Keratinocyte (primary cell): ENCODE measurements at regions not wholly inside any gene's neighbourhood (a gene's known extent, or its start where the extent isn't known, plus 50 kb on each side); places are given as distances from the start of the nearest gene placed in this dataset.

ENCODE experiments used
- DNase-seq: peaks from one replicate; pipeline ENCODE4 v3.0.0-alpha.2; 2011; ENCODE audit warnings: low read depth, missing footprints, low spot score
- FAIRE-seq: peaks from 2 replicates; lab custom pipeline; 2011; peaks lifted over from hg19 to GRCh38; lab: Jason Lieb, UNC
- H2AFZ ChIP-seq: 2 replicates; pipeline ENCODE4 v1.6.0; 2012; ENCODE audit warnings: low read length, control low read depth, inconsistent platforms; ENCODE audit not compliant: control insufficient read depth
- H3K27ac ChIP-seq: 2 replicates; pipeline ENCODE4 v1.5.1; 2011; ENCODE audit warnings: low read length; ENCODE audit not compliant: control insufficient read depth, insufficient read depth
- H3K27me3 ChIP-seq: 3 replicates; pipeline ENCODE4 v1.6.0; 2011; ENCODE audit warnings: low read length; ENCODE audit not compliant: control insufficient read depth, insufficient read depth; ENCODE audit errors: extremely low read depth
- H3K36me3 ChIP-seq, 2 experiments: 2 replicates in 1 of 2; 3 replicates in 1 of 2; pipeline ENCODE4 v1.5.1; 2011; ENCODE audit warnings: low read length in 2 of 2, mild to moderate bottlenecking in 1 of 2; ENCODE audit not compliant: control insufficient read depth in 2 of 2, insufficient read depth in 2 of 2; ENCODE audit errors: extremely low read depth in 1 of 2
- H3K4me1 ChIP-seq: 3 replicates; pipeline ENCODE4 v1.5.1; 2011; ENCODE audit warnings: low read length; ENCODE audit not compliant: control insufficient read depth, insufficient read depth; ENCODE audit errors: extremely low read depth
- H3K4me2 ChIP-seq: 3 replicates; pipeline ENCODE4 v1.6.0; 2011; ENCODE audit warnings: low read depth, low read length; ENCODE audit not compliant: control insufficient read depth, insufficient read depth; ENCODE audit errors: extremely low read depth
- H3K4me3 ChIP-seq, 3 experiments: fragments of 200-600 bp in 1 of 3; sonication (generic) in 1 of 3; 2 replicates in 2 of 3; 3 replicates in 1 of 3; pipeline ENCODE4 v1.5.1; 2011 to 2016; ENCODE audit warnings: low read length in 3 of 3, mild to moderate bottlenecking in 3 of 3, control low read depth in 2 of 3, inconsistent platforms in 1 of 3, low read depth in 1 of 3, mixed read lengths in 1 of 3, mixed run types in 1 of 3, moderate library complexity in 1 of 3; ENCODE audit not compliant: control insufficient read depth in 2 of 3, insufficient read depth in 2 of 3; ENCODE audit errors: extremely low read depth in 1 of 3
- H3K79me2 ChIP-seq: 2 replicates; pipeline ENCODE4 v1.6.0; 2012; ENCODE audit warnings: low read length; ENCODE audit not compliant: control insufficient read depth, insufficient read depth
- H3K9ac ChIP-seq: 3 replicates; pipeline ENCODE4 v1.6.0; 2011; ENCODE audit warnings: low read length; ENCODE audit not compliant: control insufficient read depth, insufficient read depth; ENCODE audit errors: extremely low read depth
- H3K9me1 ChIP-seq: 3 replicates; pipeline ENCODE4 v1.6.0; 2011; ENCODE audit warnings: low read length; ENCODE audit not compliant: control insufficient read depth, insufficient read depth; ENCODE audit errors: extremely low read depth
- H3K9me3 ChIP-seq: 2 replicates; pipeline ENCODE4 v1.5.1; 2012; ENCODE audit warnings: low read depth, low read length; ENCODE audit not compliant: control insufficient read depth
- H4K20me1 ChIP-seq: 3 replicates; pipeline ENCODE4 v1.6.0; 2011; ENCODE audit warnings: low read length; ENCODE audit not compliant: control insufficient read depth, insufficient read depth; ENCODE audit errors: extremely low read depth
- EZH2 ChIP-seq: IDR thresholded peaks from one replicate; pipeline ENCODE4 v1.6.1; 2012; ENCODE audit warnings: inconsistent platforms, mild to moderate bottlenecking, low read length, moderate library complexity
- dilution Hi-C: fragments of 300-500 bp; cut with MboI; formaldehyde crosslinking; loops from one replicate; pipeline ENCODE4 v1.7.0; 2020; ENCODE audit warnings: low sequenced_read_pairs; ENCODE audit not compliant: extremely low pct_ligation_motif_present
- TF ChIP-seq, protein P1 (sequence below), 3 experiments: IDR thresholded peaks in 1 of 3; conservative IDR thresholded peaks in 1 of 3; optimal IDR thresholded peaks in 1 of 3; 2 replicates in 2 of 3; 3 replicates in 1 of 3; pipeline versions ENCODE3 to v1.5.1; 2011; ENCODE audit warnings: low read length in 3 of 3, mild to moderate bottlenecking in 3 of 3, moderate library complexity in 2 of 3, control low read depth in 1 of 3, inconsistent platforms in 1 of 3; ENCODE audit not compliant: insufficient read depth in 2 of 3; ENCODE audit errors: extremely low read depth in 1 of 3

DNA sequence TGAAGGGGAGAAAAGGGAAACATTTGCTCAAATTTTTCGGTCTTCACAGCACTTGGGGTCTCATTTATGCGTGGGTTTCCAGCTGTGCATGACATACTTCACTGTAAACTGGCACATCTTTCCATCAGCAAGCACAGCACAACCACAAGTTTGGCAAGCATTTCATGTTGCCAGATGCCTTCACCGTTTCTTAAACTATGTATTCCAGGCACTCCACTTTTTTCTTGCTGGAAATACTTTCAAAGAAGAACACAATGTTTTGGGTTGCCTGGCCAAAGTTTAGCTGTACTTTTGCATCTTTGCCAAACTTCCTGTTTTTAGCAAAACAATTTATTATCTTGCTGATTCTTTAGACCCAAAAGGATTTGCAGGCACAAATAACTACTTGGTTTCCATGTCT lies 194.6 kb upstream of the MEIS1 start:
- no peaks in the 10 kb centered on the region for H3K79me2 ChIP-seq
- H2AFZ ChIP-seq = no peak overlapping the region
- H3K27me3 ChIP-seq = peaks cover 11% of the 10 kb centered on the region
- FAIRE-seq (no peak), DNase-seq (no peak)
- H3K4me3 ChIP-seq = no peak overlapping the region
- dilution Hi-C loops = no loop called here
- H3K4me2 ChIP-seq = no peak overlapping the region
- H3K9me3 ChIP-seq = no peaks in the 10 kb centered on the region
- no peaks in the 10 kb centered on the region for H3K36me3 ChIP-seq
- peaks cover 7% of the 10 kb centered on the region for H3K4me1 ChIP-seq
- H3K9ac ChIP-seq = no peak overlapping the region
- H3K27ac ChIP-seq = no peak overlapping the region
- no peaks in the 10 kb centered on the region for H4K20me1 ChIP-seq
- no peak for TF ChIP-seq EZH2
- TF ChIP-seq, protein P1, sequence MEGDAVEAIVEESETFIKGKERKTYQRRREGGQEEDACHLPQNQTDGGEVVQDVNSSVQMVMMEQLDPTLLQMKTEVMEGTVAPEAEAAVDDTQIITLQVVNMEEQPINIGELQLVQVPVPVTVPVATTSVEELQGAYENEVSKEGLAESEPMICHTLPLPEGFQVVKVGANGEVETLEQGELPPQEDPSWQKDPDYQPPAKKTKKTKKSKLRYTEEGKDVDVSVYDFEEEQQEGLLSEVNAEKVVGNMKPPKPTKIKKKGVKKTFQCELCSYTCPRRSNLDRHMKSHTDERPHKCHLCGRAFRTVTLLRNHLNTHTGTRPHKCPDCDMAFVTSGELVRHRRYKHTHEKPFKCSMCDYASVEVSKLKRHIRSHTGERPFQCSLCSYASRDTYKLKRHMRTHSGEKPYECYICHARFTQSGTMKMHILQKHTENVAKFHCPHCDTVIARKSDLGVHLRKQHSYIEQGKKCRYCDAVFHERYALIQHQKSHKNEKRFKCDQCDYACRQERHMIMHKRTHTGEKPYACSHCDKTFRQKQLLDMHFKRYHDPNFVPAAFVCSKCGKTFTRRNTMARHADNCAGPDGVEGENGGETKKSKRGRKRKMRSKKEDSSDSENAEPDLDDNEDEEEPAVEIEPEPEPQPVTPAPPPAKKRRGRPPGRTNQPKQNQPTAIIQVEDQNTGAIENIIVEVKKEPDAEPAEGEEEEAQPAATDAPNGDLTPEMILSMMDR (optimal IDR thresholded peaks at IDR 0.05 in 1 of 3, IDR thresholded peaks at IDR 0.05 in 1 of 3, conservative IDR thresholded peaks at IDR 0.05 in 1 of 3; ENCODE audit: extremely low read depth in 1 of 3, insufficient read depth in 2 of 3, low read length in 3 of 3) = no peak
- H3K9me1 ChIP-seq = no peaks in the 10 kb centered on the region

GRCh38 chr2:66239655-66240054 lies 195.3 kb upstream of the MEIS1 start:
- Histone ChIP-seq H4K20me1 (no peaks in the 10 kb centered on the region), H3K27ac (no peak overlapping the region), H3K27me3 (peaks cover 11% of the 10 kb centered on the region), H2AFZ (no peak overlapping the region), H3K4me2 (no peak overlapping the region), H3K36me3 (no peaks in the 10 kb centered on the region), H3K4me3 (no peak overlapping the region), H3K9me3 (no peaks in the 10 kb centered on the region), H3K4me1 (peaks cover 7% of the 10 kb centered on the region), H3K9me1 (no peaks in the 10 kb centered on the region), H3K79me2 (no peaks in the 10 kb centered on the region), H3K9ac (no peak overlapping the region)
- TF ChIP-seq EZH2 = no peak
- TF ChIP-seq, protein P1 (optimal IDR thresholded peaks at IDR 0.05 in 1 of 3, IDR thresholded peaks at IDR 0.05 in 1 of 3, conservative IDR thresholded peaks at IDR 0.05 in 1 of 3; ENCODE audit: extremely low read depth in 1 of 3, insufficient read depth in 2 of 3, low read length in 3 of 3) = no peak
- FAIRE-seq = no peak
- dilution Hi-C loops = no loop called here
- DNase-seq = no peak
